BE2C (cell line): ENCODE measurements at regions not wholly inside any gene's neighbourhood (a gene's known extent, or its start where the extent isn't known, plus 50 kb on each side); places are given as distances from the start of the nearest gene placed in this dataset.

Experiments
- DNase-seq: peaks from one replicate; pipeline ENCODE4 v3.0.0-alpha.2; 2020
- H3K27me3 ChIP-seq: fragments of 250-450 bp; sonication (Bioruptor Pico); 2 replicates; pipeline ENCODE4 v1.5.1; 2020; ENCODE audit warnings: mild to moderate bottlenecking
- H3K36me3 ChIP-seq: fragments of 250-450 bp; sonication (Bioruptor Pico); 2 replicates; pipeline ENCODE4 v1.5.1; 2020; ENCODE audit warnings: mild to moderate bottlenecking
- H3K4me1 ChIP-seq: fragments of 250-450 bp; sonication (Bioruptor Pico); 2 replicates; pipeline ENCODE4 v1.5.1; 2020
- H3K4me3 ChIP-seq: 2 replicates; pipeline ENCODE4 v1.5.1; 2011; ENCODE audit warnings: low read depth, low read length
- H3K9me3 ChIP-seq: fragments of 250-450 bp; sonication (Bioruptor Pico); 2 replicates; pipeline ENCODE4 v1.5.1; 2020
- TF ChIP-seq, protein P1 (sequence below): IDR thresholded peaks from 2 replicates; pipeline ENCODE4 v1.5.1; 2012; ENCODE audit warnings: mild to moderate bottlenecking, low read depth, low read length

DNA sequence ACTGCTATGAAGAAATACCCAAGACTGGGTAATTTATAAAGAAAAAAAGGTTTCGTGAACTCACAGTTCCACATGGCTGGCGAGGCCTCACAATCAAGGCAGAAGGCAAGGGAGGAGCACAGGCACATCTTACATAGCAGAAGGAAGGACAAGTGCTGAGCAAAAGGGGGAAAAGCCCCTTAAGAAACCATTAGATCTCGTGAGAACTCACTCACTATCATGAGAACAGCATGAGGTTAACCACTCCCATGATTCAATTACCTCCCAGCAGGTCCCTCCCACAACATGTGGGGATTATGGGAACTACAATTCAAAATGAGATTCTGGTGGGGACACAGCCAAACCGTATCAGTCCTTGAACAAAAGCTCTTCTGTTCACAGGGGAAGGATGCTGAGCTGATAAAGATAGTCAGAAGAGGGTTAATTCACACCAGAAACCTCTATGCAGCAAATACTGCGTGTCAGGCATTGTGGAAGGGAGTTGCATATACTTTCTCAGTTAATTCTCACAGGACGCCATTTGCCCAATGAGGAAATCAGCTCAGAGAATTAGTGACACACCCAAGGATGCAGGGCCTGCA is 246.2 kb downstream of the FOXO1 start:
- no peaks in the 10 kb centered on the region; the same call in 1 of the 2 replicates for H3K9me3 ChIP-seq
- no peaks in the 10 kb centered on the region for H3K27me3 ChIP-seq
- no peaks in the 10 kb centered on the region for H3K36me3 ChIP-seq
- TF ChIP-seq, protein P1, sequence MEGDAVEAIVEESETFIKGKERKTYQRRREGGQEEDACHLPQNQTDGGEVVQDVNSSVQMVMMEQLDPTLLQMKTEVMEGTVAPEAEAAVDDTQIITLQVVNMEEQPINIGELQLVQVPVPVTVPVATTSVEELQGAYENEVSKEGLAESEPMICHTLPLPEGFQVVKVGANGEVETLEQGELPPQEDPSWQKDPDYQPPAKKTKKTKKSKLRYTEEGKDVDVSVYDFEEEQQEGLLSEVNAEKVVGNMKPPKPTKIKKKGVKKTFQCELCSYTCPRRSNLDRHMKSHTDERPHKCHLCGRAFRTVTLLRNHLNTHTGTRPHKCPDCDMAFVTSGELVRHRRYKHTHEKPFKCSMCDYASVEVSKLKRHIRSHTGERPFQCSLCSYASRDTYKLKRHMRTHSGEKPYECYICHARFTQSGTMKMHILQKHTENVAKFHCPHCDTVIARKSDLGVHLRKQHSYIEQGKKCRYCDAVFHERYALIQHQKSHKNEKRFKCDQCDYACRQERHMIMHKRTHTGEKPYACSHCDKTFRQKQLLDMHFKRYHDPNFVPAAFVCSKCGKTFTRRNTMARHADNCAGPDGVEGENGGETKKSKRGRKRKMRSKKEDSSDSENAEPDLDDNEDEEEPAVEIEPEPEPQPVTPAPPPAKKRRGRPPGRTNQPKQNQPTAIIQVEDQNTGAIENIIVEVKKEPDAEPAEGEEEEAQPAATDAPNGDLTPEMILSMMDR = no peak
- H3K4me3 ChIP-seq = no peak overlapping the region
- no peak for DNase-seq
- H3K4me1 ChIP-seq = no peaks in the 10 kb centered on the region

DNA sequence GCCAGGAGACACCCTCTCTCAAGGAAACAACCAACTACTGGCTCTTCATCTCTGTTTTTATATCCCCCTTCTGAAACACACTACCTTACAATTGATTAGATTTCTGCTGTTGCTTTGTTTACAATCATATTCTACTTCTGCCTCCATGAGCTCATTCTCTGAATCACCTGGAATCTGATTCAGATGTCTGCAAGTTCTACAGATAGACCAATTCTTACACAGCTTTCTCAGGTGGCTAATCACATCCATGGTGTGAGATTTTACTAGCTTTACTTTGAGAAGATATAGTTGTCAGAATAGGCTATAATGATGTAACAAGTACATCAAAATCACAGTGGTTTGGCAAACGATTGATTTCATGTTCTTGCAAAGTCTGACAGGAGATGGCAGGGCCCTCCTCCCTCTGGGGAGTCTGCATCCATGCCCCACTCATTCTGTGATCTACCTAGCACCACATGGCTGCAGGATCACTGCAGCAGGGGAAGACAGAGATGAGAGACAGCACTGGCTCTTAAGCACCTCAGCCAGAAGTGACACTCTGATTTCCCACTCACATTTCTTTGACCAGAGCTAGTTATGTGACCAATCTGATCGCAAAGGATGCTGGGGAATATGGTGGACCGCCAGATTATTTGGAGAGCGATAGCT is 243.7 kb downstream of the FOXO1 start:
- no peaks in the 10 kb centered on the region; the same call in 1 of the 2 replicates for H3K9me3 ChIP-seq
- no peaks in the 10 kb centered on the region for H3K36me3 ChIP-seq
- no peak for DNase-seq
- H3K4me3 ChIP-seq = no peak overlapping the region
- TF ChIP-seq, protein P1 = no peak
- no peaks in the 10 kb centered on the region for H3K27me3 ChIP-seq
- H3K4me1 ChIP-seq = no peaks in the 10 kb centered on the region

DNA sequence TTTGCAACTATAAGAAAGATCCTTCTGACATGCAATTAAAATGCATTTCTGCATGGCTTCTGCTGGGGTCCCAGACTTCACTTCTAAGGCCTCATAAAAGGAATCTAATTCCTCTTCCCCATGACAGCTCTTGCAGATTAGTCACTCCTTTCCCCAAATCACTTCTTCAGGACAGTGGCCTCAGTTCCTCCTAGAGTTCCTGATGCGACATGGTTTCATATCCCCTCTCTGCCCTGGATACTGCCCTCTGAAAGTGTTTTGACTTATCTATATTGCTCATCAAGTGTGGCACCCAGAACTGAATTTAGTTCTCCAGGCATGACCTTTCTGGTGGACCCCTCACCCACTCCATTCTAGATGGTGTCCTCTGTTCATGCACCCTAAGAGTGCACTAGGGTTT is 238.1 kb downstream of the FOXO1 start:
- TF ChIP-seq, protein P1 = no peak
- H3K36me3 ChIP-seq = no peaks in the 10 kb centered on the region
- no peaks in the 10 kb centered on the region for H3K27me3 ChIP-seq
- H3K4me3 ChIP-seq = no peak overlapping the region
- H3K9me3 ChIP-seq = no peaks in the 10 kb centered on the region
- no peaks in the 10 kb centered on the region for H3K4me1 ChIP-seq
- no peak for DNase-seq

DNA sequence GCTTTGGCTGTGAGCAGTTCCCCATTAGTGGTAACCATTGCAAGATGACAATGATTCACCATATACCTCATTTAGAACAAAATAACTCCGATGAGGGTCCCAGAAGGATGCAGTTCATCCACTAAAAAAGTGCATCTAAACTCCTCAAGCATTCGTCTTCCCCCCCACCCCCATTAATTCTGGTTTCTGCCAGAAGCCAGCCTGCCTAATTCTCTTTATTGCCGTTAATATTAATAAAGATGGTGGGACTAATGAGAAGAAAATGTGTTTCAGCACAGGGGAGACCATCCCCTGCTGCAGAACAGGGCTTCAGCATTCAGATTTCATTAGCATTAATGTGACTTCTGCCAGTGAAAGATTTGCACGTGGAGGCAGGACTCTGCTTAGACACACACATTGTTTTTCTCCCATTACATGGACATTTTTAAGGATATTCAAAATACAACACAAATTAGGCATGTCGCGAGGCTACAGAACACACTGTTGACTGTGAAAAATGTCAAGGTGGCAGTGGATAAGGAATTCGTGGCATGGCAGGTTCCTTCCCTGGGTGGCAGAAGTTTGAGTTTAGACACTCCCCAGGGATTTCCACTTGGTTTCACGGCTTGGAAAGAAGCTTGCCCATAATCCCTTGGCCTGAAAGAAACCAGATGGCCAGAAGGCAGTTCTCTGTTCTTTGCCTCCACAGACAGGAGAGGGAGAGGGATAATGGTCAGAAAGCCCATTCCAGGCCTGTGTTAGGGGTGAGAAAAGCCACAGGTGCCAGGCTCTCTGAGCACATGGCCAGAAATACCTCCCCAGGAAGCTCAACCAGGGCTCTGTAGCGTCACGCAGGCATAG is 236.5 kb downstream of the FOXO1 start:
- Histone ChIP-seq H3K36me3 (no peaks in the 10 kb centered on the region), H3K4me1 (no peaks in the 10 kb centered on the region), H3K4me3 (no peak overlapping the region), H3K9me3 (no peaks in the 10 kb centered on the region), H3K27me3 (no peaks in the 10 kb centered on the region)
- TF ChIP-seq, protein P1 = no peak
- DNase-seq = no peak

DNA sequence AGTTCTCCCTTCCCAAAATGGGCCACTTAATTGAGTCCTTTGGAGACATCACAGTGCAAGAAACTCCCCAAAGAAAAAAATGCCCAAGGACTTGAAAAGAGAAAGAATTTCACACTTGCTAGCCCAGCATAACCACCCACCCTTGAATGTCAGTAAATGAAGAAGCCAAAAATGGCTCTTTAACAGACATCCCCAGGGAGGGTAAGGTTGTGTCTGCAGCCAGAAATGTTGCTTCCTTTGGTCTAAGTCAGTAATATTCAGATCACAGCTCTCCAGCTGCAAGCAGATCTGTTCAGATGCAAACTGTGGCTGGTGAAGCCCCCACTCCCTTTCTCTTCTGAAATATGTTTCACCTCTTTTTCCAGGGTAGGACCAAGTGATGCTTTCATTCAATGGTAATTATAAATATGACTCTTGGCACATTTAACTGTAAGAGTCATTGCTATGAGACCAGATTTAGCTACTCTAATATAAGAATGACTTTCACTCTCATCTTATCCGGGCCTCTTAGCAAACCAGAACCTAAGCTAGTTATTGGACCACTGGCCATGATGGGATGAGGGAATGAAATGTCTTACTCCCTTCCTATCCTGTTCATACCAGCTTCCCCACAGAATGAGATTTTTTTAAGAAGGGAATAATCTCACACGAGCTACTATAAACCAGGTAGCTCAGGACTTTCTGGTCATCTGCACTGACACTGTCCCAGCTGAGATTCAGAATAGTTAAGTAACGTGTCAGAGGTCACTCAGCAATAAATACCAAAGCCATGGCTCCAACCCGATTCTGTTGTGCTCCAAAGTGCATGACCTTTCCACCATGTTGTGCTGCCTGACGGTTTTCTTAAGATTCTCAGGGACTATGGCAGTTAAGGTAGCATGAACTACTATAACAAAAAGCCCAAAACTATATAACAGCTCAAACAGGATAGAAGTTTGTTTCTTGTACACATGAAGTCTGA is 234.1 kb downstream of the FOXO1 start:
- DNase-seq = no peak
- H3K27me3 ChIP-seq = no peaks in the 10 kb centered on the region
- no peaks in the 10 kb centered on the region for H3K4me1 ChIP-seq
- H3K9me3 ChIP-seq = no peaks in the 10 kb centered on the region
- TF ChIP-seq, protein P1 = no peak
- H3K4me3 ChIP-seq = no peak overlapping the region
- no peaks in the 10 kb centered on the region for H3K36me3 ChIP-seq
